A549 (cell line): ENCODE measurements at regions not wholly inside any gene's neighbourhood (a gene's known extent, or its start where the extent isn't known, plus 50 kb on each side); places are given as distances from the start of the nearest gene placed in this dataset.

Source experiments
- ATAC-seq, 2 experiments: fragments of 200-7000 bp in 1 of 2; fragments of >200 bp in 1 of 2; cut with Nextera tagmentation in 1 of 2; cut with Tn5 transposase in 1 of 2; 3 replicates each; pipeline versions ENCODE4 v1.8.0 to v1.9.1; 2018 to 2020; ENCODE audit warnings: mild to moderate bottlenecking in 1 of 2, moderate library complexity in 1 of 2
- CTCF ChIA-PET: fragments of 300-600 bp; sonication (Branson Sonifier 250); formaldehyde crosslinking; extraction: SDS; loops from one replicate; lab custom pipeline; 2021; ENCODE audit warnings: antibody characterized with exemption, inconsistent platforms; lab: Yijun Ruan, JAX
- POLR2A ChIA-PET: fragments of 350-600 bp; formaldehyde crosslinking; extraction: SDS; loops from one replicate; lab custom pipeline; 2021; ENCODE audit warnings: antibody characterized with exemption, inconsistent platforms; lab: Yijun Ruan, JAX
- DNase-seq, 2 experiments: peaks; one replicate each; pipeline versions ENCODE4 v3.0.0 to v3.0.0-alpha.2; 2011 to 2016; ENCODE audit warnings: low read depth in 1 of 2, low spot score in 1 of 2
- FAIRE-seq: peaks from 2 replicates; lab custom pipeline; 2011; peaks lifted over from hg19 to GRCh38; lab: Jason Lieb, UNC
- H3K27ac ChIP-seq, 2 experiments: fragments of >200 bp; sonication (Bioruptor Twin); formaldehyde crosslinking; 3 replicates each; pipeline ENCODE4 v1.5.1; 2016 to 2017
- H3K4me1 ChIP-seq: fragments of >200 bp; sonication (Bioruptor Twin); formaldehyde crosslinking; 3 replicates; pipeline ENCODE4 v1.6.1; 2016
- H3K4me2 ChIP-seq: fragments of >200 bp; sonication (Bioruptor Twin); formaldehyde crosslinking; 3 replicates; pipeline ENCODE4 v1.6.1; 2016
- H3K4me3 ChIP-seq: fragments of >200 bp; sonication (Bioruptor Twin); formaldehyde crosslinking; 3 replicates; pipeline ENCODE4 v1.5.1; 2016
- H3K9me3 ChIP-seq: fragments of >200 bp; sonication (Bioruptor Twin); formaldehyde crosslinking; 3 replicates; pipeline ENCODE4 v1.6.1; 2016
- BCL3 ChIP-seq: fragments of >200 bp; sonication (Bioruptor Twin); formaldehyde crosslinking; IDR thresholded peaks from 3 replicates; pipeline ENCODE4 v1.6.1; 2016
- CEBPB ChIP-seq, 2 experiments: fragments of >200 bp in 1 of 2; sonication (Bioruptor Twin) in 1 of 2; formaldehyde crosslinking in 1 of 2; IDR thresholded peaks; 2 replicates each; pipeline ENCODE4 v1.6.1; 2012 to 2016
- CHD4 ChIP-seq: fragments of 200-600 bp; sonication (generic); IDR thresholded peaks from 2 replicates; pipeline ENCODE4 v1.6.1; 2016; ENCODE audit warnings: antibody characterized with exemption, mild to moderate bottlenecking, borderline replicate concordance
- CTCF ChIP-seq: fragments of >200 bp; sonication (Bioruptor Twin); formaldehyde crosslinking; IDR thresholded peaks from 3 replicates; pipeline ENCODE4 v1.5.1; 2016
- ELK1 ChIP-seq: fragments of 150-350 bp; IDR thresholded peaks from 2 replicates; pipeline ENCODE4 v1.6.1; 2014; ENCODE audit warnings: low read depth, mild to moderate bottlenecking, low read length
- EP300 ChIP-seq, 2 experiments: fragments of >200 bp; sonication (Bioruptor Twin); formaldehyde crosslinking; IDR thresholded peaks; 2 replicates in 1 of 2; 3 replicates in 1 of 2; pipeline ENCODE4 v1.6.1; 2016 to 2017
- HDAC2 ChIP-seq: fragments of 200-600 bp; sonication (generic); IDR thresholded peaks from 2 replicates; pipeline ENCODE4 v1.6.1; 2016
- HES2 ChIP-seq: fragments of >200 bp; sonication (Bioruptor Twin); formaldehyde crosslinking; IDR thresholded peaks from 2 replicates; pipeline ENCODE4 v1.6.1; 2016
- HOXA7 ChIP-seq: fragments of 250-450 bp; sonication (Bioruptor Pico); IDR thresholded peaks from 2 replicates; pipeline ENCODE4 v1.5.0; 2020; ENCODE audit warnings: mild to moderate bottlenecking, moderate library complexity
- HOXB5 ChIP-seq: fragments of 250-450 bp; sonication (Bioruptor Pico); IDR thresholded peaks from 2 replicates; pipeline ENCODE4 v1.5.0; 2020; ENCODE audit warnings: mild to moderate bottlenecking, moderate library complexity
- MAFK ChIP-seq: fragments of 450-650 bp; IDR thresholded peaks from 2 replicates; pipeline ENCODE4 v1.6.1; 2014; ENCODE audit not compliant: partially characterized antibody
- MYC ChIP-seq: IDR thresholded peaks from 2 replicates; pipeline ENCODE4 v1.6.1; 2012; ENCODE audit warnings: mild to moderate bottlenecking, inconsistent platforms, low read length, improper control_type of control experiment, borderline replicate concordance
- NFE2L2 ChIP-seq: fragments of 150-350 bp; conservative IDR thresholded peaks from 2 replicates; pipeline ENCODE4 v1.6.1; 2014; ENCODE audit warnings: low read length
- NPAS2 ChIP-seq: fragments of 250-450 bp; sonication (Bioruptor Pico); IDR thresholded peaks from 2 replicates; pipeline ENCODE4 v1.8.0; 2022; ENCODE audit warnings: mild to moderate bottlenecking, moderate library complexity, borderline replicate concordance
- RARB ChIP-seq: fragments of 250-450 bp; sonication (Bioruptor Pico); IDR thresholded peaks from 2 replicates; pipeline ENCODE4 v1.8.0; 2021; ENCODE audit warnings: mild to moderate bottlenecking, moderate library complexity
- RFX5 ChIP-seq: fragments of 450-650 bp; IDR thresholded peaks from 2 replicates; pipeline ENCODE4 v1.7.1; 2014; ENCODE audit warnings: antibody characterized with exemption, mild to moderate bottlenecking, moderate library complexity
- SMC3 ChIP-seq: fragments of >200 bp; sonication (Bioruptor Twin); formaldehyde crosslinking; IDR thresholded peaks from 3 replicates; pipeline ENCODE4 v1.6.1; 2018; ENCODE audit warnings: inconsistent platforms
- TFCP2L1 ChIP-seq: fragments of 250-450 bp; sonication (Bioruptor Pico); IDR thresholded peaks from 2 replicates; pipeline ENCODE4 v1.5.0; 2021; ENCODE audit warnings: mild to moderate bottlenecking
- TP53 ChIP-seq: fragments of 250-450 bp; sonication (Bioruptor Pico); IDR thresholded peaks from 2 replicates; pipeline ENCODE4 v1.5.0; 2021; ENCODE audit warnings: mild to moderate bottlenecking, moderate library complexity
- ZC3H11A ChIP-seq: fragments of 450-650 bp; IDR thresholded peaks from 2 replicates; pipeline ENCODE4 v1.6.1; 2014; ENCODE audit warnings: antibody characterized with exemption, mild to moderate bottlenecking
- ZSCAN20 ChIP-seq: fragments of 250-450 bp; sonication (Bioruptor Pico); IDR thresholded peaks from 2 replicates; pipeline ENCODE4 v1.8.0; 2022; ENCODE audit warnings: mild to moderate bottlenecking, moderate library complexity
- WGBS: methylation state at CpG from one replicate; pipeline ENCODE4 v1.1.6; 2017; ENCODE audit errors: missing lambda C conversion rate; 5-methylcytosine and 5-hydroxymethylcytosine counted together

- DNase-seq (no peak), FAIRE-seq (no peak)
- CTCF ChIA-PET, result no interaction called here
These were observed 83.2 kb upstream of the PSMD7 start for GRCh38 chr16:74213372-74213771.

GRCh38 chr16:74210245-74210644 is 86.4 kb upstream of the PSMD7 start:
- FAIRE-seq (no peak), ATAC-seq (no peak), DNase-seq (no peak)
- Histone ChIP-seq H3K4me2 (no peak overlapping the region), H3K9me3 (no peaks in the 10 kb centered on the region), H3K4me3 (no peak overlapping the region), H3K4me1 (no peaks in the 10 kb centered on the region), H3K27ac (no peak overlapping the region)
- 34% methylated on average over 1 of the region's 1 CpG for WGBS
- ChIA-PET POLR2A (no interaction called here), CTCF (no interaction called here)
- no peak for TF ChIP-seq TP53 (CRISPR knock-in tag)
- no peak for TF ChIP-seq HOXA7 (CRISPR knock-in tag)
- no peak for TF ChIP-seq HES2
- TF ChIP-seq CEBPB (IDR thresholded peaks at IDR 0.05), result no peak
- TF ChIP-seq NFE2L2, result no peak
- no peak for TF ChIP-seq HOXB5 (CRISPR knock-in tag)
- no peak for TF ChIP-seq ZSCAN20 (CRISPR knock-in tag)
- TF ChIP-seq NPAS2 (CRISPR knock-in tag), result no peak
- no peak for TF ChIP-seq ELK1
- TF ChIP-seq, all 56 proteins: peak for 0

More at GRCh38 chr16:74213372-74213771, 83.2 kb upstream of the PSMD7 start:
- POLR2A ChIA-PET, result no interaction called here
- Histone ChIP-seq H3K9me3 (no peaks in the 10 kb centered on the region; the same call in 2 of the 3 replicates), H3K4me2 (no peak overlapping the region), H3K4me1 (no peaks in the 10 kb centered on the region), H3K4me3 (no peak overlapping the region), H3K27ac (no peak overlapping the region)
- no peak for ATAC-seq
- WGBS, result 20% methylated on average over 3 of the region's 3 CpGs
- peak; percentile 74 for TF ChIP-seq MAFK
- no peak for TF ChIP-seq ZC3H11A

- CTCF ChIA-PET, result no interaction called here
- Histone ChIP-seq H3K4me2 (no peak overlapping the region), H3K4me3 (no peak overlapping the region)
- no peak for TF ChIP-seq CHD4
- TF ChIP-seq TFCP2L1 (CRISPR knock-in tag), result no peak
- TF ChIP-seq EP300 (IDR thresholded peaks at IDR 0.05), result no peak
- TF ChIP-seq HDAC2, result no peak
- TF ChIP-seq MYC, result no peak
- no peak for TF ChIP-seq CTCF
- TF ChIP-seq RARB (CRISPR knock-in tag), result no peak
- TF ChIP-seq SMC3, result no peak
- no peak for TF ChIP-seq NFE2L2
- no peak for TF ChIP-seq RFX5
- no peak for TF ChIP-seq BCL3
- TF ChIP-seq, all 56 proteins: peak for 0
- FAIRE-seq (no peak), DNase-seq (no peak), ATAC-seq (no peak)
- POLR2A ChIA-PET, result no interaction called here
- WGBS, result 34% methylated on average over 5 of the region's 5 CpGs
- H3K9me3 ChIP-seq, result no peaks in the 10 kb centered on the region
- no peak overlapping the region for H3K27ac ChIP-seq
- H3K4me1 ChIP-seq, result no peaks in the 10 kb centered on the region
These were observed 94.6 kb upstream of the PSMD7 start for GRCh38 chr16:74202009-74202408.
